HK-2 (cell line): ENCODE measurements at regions not wholly inside any gene's neighbourhood (a gene's known extent, or its start where the extent isn't known, plus 50 kb on each side); places are given as distances from the start of the nearest gene placed in this dataset.

Experiments
- DNase-seq: peaks from one replicate; pipeline ENCODE4 v3.0.0-alpha.2; 2018; ENCODE audit not compliant: unreplicated experiment

DNA sequence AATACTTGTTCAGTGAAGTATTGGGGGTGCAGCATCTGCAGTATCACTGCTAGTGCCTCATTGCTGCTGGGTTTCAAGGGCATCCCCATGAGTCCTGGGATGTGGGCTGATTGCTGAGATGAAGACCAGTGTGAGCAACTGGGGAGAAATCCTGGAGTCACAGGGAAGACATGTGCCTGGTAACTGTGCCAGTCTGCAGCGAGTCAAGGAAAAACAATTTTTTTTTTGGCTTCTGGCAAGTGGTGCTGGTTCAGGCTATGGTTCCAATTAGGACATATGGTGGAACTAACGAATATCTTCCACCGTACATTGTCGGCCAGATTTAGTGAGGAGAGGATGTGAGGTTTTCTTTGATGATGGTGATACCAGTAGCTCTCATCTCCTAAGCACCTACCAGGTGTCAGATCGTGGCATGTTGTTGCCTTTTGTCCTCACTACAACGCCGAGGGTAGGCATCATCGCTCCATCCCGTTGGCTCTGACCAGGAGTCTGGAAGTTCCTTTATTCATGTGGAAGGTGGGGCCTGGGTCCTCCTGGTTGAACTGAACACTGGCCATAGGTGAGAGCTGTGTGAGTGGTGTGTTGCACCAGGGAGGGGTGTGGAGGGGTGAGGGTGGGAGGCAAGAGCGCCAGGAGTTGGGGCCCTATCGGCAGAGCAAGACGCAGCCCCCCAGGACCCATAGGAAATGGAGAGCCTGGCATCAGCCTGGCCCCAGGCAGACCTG lies 118.0 kb upstream of the HS6ST1 start:
- no peak for DNase-seq

DNA sequence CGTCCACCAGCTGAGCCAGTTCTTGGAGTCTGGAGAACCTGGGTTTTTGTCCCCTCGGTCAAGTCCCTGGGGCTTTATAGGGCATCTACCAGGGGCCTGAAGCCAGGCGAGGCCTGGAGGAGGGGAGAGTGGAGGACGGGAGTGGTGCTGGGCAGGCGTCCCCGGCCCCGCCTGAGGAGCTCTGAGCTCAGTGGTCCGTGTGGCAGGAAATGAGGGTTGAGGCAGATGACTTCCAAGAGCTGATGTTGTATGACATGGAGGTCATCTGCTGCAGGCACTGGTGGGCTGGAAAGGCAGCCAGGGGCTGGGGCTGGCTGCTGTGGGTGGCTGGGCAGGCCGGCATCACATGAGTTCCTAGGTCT lies 118.5 kb upstream of the HS6ST1 start:
- no peak for DNase-seq

DNA sequence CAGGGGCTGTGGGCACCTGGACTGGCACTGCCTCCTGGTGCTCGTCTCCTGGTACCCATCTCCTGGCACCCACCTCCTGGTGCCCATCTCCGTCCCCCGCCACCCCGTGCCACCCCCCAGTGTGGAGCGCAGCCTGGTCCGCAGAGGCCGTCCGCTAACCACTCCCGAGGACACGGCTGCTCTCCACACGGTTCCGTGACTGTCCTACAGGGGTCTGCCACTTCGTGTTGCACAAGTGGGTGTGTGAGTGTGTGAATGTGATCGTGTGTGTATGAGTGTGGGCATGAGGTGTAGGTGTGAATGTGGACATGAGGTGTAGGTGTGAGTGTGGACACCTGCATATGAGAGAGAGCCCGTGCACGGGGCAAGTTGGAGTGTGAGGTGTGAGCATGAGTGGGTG lies 119.4 kb upstream of the HS6ST1 start:
- no peak for DNase-seq

DNA sequence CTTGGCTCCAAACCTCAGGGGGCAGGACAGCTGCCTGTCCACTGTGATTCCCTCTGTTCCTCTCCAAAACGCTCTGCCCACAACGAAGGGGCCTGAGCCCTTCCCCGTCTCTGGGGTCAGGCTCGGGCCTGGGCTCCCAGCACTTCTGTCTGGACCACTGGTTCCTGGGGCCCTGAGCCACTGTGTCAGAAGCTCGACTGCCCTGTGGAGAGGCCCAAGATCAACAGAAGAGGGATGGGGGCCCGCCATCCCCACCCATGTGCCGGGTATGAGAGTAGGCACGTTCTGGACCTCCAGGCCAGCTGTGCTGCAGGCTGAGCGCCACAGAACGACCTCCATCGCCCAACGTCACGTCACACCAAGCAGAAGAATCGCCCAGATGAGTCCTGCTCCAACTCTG lies 119.9 kb upstream of the HS6ST1 start:
- no peak for DNase-seq

DNA sequence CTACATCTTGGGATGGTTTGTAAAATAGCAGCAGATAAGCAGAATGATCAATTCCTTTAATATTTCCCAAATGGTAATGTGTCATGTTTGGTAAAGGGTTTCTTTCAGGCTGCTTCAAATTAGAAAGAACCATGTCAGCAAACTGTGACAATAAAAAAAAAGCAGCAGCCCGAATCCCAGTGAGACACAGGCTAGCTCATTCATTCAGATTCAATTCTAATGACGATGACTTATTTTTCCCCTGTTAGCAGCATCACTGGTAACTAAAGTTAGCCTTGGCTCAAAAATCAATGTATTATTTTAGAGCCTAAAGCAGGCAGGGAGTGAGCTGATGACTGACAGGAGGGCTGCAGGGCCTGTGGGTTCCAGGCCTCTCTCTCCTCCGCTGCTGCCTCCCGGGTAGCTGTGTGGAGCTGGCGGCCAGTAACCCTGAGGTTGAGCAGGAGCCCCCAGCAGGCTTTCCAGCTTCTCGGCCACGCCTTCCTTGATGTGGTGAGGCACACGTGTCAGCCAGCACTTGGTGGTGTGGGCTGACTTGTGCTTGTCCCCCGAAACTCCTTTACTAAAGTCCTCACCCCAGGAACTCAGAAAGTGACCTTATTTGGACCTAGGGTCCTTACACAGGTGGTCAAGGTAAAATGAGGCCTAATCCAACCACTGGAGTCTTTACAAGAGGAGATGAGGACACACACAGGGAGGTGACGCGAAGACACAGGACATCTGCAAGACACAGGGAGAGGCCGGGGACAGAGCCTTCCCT lies 120.5 kb upstream of the HS6ST1 start:
- no peak for DNase-seq

DNA sequence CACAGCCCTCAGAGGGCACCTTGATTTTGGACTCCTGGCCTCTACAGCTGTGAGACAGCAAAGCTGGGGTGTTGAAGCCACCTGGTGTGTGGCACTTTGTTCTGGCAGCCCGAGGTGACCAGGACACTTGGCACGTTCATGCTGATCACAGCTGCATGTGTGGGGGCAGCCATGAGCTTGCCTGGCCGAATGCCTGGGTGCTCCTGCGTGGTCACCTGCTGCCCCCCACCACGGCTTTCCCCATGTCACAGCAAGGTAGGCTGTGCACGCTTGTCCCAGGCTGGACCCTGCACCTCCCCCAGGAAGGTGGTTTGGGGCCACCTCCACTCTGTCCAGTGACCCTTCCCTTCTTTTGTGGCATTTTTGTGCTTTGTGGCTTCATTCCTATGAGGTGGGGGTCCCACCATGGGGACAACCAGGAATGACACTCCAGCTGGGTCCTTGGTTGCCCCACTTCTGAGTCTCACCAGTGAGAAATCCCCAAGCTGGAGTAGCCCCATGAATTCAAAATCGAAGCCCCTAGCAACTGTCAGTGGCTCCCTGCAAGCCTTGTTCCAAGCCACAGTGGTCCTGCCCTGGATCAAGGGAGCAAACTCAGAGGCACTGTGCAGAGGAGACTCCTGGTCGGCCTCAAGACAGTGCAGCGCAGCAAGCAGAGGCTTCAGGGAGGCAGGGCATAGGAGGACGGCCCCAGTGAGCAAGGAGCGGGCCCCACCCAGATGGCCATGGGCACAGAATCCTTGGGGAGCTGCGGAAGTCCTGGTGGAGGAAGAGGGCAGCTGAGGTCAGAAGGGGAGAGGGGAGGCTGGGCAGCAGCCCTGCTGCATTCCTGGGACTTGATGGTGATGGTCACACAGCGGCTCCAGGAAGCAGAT lies 121.4 kb upstream of the HS6ST1 start:
- DNase-seq: no peak

DNA sequence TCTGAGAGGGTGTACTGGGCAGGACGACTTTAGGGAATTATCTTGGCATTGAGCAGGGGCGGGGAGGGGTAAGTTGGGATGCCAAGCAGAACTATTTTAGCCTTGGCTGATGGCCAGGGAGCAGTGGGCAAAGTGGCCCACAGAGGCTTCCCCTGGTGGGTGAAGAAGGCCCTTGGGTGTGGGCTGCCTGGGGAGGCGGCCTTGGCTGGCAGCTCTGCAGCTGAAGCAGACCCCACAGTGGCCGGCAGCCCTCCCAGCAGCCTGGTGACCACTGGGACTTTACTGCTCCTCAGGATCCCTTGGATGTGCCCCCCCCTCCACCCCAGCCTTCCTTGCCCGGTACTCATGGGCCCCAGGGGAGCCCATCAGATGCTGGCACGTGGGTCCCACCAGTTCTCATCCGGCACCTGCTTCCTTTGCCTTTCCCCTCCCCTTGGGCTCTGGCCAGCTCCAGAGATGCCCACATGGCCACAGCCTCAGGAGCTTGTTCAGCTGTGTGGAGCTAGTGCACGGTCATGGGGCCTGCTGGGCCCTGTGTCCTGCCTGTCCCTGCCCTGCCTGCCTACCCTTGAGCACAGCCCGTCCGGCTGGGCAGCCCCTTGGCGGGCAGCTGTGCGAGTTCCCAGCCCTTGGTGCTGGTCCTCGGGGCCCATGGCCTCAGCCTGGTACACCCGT lies 122.1 kb upstream of the HS6ST1 start:
- no peak for DNase-seq

DNA sequence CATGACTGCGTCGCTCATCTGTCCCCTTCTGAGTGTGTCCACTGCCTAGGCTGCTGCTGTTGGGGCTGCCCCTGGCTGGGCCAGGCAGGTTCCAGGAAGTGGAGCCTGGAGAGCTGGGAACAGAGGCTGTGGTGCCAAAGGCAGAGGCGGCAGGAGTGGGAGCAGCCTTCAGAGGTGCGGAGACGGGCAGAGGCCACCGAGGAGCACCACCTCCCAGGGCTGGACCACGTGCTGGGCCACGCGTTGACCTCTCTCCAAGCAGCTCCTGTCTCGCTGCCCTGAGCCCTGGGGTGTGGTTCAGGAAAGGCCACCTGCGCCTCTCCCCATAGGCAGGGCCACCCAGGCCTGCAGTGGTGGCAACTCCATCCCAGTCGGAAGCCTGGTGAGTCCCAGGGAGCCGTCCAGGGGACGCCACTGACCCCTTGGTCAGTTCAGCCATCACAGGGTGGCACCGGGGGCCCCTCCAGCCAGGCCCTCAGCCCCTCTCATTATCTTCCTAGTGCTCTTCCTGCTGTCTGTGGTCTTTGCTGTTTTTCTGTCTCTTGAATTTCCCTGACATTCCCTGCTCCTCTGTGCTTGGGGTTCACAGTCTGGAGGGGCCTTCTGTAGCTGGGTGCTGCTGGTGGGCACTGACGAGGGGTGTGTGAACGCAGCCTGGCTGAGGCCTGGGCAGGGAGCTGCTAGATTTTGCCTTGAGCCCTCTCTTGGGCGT lies 122.8 kb upstream of the HS6ST1 start:
- no peak for DNase-seq

DNA sequence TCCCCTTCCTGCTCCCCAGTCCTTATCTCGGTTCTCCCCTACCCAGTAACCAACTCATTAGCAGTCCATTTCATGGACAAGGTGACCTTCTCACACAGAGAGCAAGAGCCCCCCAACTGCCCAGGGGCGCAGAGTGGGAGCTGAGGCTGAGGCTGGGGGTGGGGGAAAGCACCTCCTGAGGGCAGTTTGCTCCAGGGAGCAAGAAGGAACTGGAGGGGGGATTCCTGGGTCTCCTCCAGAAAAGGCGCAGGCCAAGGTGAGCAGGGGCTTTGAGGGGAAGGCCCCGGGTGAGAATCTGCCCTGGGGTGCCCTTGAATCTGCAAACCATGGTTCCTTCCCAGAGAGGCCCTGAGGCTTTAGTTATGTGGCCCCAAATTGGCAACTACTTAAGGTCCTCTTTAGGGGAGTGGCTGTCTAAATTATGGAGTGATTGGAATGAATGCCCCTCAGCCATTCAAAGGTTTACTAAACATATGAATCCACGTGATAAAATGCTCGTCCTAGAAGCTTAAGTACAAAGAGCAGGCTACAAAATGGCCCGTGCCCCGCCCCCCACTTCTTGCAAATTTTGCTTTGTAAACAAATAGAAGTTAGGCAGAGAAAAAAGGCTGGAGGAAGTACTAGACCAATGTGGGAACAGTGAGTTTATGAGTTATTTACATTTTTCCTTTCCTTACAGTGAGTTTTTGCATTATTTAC lies 123.5 kb upstream of the HS6ST1 start:
- DNase-seq: no peak

DNA sequence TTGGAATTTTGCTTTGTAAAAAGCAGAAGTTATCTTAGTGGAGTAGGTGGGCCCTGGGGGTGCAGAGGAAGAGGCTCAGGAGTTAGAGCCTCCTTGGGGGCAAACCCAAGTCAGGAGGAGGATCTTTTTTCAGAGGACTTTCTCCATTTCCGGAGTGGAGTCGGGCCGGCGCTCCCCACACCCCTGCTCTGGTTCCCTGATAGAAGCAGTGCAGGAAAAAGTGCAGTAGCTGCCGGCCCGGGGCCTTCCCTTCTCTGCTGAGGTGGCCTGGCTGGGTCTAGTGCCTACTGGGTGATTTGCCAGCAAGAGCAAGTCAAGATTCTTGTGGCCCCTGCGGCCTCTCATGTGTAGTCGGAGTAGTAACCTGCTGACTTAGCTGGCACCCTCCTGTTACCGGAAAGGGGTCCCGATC lies 124.2 kb upstream of the HS6ST1 start:
- no peak for DNase-seq

DNA sequence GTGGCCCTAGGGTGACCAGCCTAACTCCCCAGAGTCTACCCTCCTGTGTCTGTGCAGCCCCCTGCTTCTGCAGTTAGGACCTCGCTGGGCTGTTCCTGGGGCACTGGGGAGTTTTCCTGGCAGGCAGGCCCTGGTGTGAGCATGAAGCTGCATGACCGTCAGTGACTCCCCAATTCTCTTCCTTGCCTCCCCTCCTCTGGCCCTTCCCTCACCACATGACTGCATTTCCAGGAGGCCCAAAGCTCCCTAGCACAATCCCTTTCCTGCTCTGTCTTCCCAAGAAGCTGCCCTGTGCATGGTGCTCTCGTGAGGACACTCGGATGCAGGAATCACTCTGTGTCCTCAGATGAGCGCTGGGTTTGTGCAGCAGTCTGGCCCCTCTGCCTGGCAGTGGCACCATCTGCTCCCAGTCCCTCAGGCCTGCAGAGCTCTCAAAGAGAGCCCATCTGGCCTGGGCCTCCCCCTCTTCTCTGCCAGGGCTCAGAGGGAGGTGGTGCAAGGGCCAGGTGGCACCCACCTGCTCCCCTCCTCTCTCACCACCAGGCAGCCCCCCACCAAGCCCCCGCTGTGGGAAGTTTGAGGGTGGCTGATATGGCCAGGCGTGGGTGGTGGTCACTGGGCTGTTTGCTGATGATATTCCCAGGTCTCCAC lies 125.6 kb upstream of the HS6ST1 start:
- DNase-seq: no peak

DNA sequence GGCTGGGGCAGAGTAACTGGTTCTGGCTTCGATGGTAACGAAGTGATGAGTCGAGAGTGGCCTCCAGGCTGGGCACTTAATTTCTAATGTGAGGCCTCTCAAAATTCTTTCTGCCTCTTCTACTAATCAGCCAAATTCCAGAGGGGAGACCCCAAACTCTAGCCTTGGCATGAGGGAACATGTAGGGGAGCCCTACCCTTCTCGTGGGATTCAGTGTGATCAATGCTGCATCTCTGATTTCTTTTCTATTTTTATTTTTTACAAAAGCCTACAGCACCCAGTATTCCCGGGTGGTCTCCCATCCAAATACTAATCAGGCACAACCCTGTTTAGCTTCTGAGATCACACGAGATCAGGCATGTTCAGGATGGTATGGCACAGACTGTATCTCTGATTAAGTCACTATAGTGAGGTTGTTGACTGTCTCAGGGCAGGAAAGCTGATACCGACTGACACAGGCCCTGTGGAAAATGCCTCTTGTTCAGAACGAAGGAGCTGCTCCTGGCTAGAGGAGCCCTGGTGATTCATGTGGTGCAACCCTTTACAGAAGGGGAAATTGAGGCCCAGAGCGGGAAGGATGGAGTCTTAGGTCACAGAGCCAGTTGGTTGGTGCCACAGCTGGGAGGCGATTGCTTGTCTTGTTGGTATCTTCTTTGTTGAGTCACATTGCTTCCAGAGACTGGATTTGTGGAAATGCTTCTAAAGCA lies 126.3 kb upstream of the HS6ST1 start:
- DNase-seq: no peak

DNA sequence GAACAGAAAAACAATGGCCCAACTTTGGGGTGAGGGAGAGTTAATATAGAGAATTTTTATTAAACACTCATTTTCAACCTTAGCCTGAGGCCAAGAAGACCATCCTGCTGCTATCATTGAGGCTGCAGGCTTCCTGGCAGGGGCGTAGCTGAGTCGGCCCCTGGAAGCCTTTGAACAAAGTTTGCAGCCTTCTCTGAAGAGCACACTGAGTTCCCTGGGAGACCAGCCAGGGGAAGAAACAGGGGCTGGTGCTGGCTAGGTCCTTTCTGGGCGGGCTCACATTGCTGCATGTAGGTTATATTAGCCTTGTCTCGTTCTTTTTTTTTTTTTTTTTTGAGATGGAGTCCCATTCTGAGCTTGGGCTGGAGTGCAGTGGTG lies 126.8 kb upstream of the HS6ST1 start:
- no peak for DNase-seq

DNA sequence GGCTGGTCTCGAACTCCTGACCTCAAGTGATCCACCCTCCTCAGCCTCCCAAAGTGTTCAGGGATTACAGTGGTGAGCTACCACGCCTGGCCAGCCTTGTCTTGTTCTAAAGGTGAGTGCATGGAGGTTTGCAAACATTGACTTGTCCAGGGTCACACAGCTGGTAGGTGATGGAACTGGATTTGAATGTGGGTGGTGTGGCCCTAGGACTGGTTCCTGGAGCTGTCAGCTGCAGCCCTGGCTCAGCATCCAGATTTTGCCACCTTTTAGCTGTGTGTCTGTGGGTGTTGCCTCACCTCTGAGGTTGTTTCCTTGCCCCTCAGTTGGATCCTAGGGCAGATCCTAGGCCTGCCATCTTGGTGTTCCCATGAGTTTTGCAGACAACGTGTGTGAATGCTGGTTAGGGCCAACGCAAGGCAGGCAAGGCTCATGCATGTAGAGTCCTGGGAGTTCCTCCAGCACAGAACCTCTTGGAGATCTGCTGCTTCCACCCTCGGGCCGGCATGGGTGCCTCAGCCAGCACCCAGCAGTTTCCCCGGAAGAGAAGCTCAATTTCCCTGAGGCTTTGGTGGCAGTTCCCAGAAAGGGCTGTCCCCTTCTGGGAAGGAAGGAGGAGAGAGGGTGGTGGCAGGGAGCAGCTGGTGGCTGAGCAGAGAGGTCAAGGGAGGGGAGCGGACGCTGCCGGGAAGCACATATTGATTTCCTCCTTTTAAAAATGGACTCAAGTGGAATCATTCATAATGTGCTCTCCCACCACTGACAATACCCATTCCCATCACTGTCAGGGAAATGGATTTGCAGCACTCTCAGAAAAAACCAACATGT lies 127.6 kb upstream of the HS6ST1 start:
- DNase-seq: no peak

DNA sequence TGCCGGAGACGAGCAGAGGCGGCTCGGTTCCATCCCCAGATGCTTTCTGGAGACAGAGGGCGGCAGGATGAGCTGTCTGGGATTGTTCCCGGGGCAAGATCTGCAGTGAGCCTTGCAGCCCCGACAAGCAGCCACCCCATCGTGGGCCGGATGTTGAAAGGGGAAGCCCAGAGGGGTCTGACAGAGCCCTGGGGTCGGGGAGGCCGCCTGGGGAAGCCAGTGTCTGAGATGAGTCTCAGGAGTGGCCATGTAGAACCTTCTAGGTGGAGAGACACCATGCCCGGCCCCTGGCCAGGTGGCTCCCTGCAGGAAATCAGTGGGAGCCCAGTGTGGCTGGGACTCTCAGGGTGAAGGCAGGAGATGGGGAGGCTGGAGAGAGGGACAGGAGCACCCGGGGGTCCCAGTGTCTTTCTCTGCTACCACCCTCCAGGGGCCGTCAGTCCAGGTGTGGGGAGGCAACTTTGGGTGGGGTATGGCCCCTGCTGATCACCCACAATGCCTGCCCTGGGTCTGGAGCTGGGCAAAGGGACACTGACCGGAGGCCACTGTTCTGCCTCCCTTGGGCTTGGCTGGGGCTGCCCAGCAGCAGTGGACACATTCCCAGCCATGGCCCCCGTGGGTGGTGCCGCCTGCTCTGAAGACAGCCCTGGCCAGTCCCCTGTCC lies 128.3 kb upstream of the HS6ST1 start:
- no peak for DNase-seq

DNA sequence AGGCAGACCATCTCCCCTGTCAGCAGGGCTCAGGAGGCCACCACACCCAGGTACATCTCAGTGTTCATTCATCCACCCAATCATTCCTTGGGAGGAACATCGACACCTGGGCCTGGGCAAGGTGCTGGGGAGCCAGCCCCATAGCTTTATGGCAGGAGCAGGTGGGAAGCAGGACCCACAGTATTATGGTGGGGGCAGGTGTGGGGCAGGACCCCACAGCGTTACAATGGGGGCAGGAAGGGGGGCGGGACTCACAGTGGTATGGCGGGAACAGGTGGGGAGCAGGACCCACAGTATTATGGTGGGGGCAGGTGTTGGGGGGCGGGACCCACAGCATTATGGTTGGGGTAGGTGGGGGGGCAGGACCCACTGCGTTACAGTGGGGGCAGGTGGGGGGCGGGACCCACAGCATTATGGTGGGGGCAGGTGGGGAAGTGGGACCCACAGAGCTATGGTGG lies 128.9 kb upstream of the HS6ST1 start:
- no peak for DNase-seq

DNA sequence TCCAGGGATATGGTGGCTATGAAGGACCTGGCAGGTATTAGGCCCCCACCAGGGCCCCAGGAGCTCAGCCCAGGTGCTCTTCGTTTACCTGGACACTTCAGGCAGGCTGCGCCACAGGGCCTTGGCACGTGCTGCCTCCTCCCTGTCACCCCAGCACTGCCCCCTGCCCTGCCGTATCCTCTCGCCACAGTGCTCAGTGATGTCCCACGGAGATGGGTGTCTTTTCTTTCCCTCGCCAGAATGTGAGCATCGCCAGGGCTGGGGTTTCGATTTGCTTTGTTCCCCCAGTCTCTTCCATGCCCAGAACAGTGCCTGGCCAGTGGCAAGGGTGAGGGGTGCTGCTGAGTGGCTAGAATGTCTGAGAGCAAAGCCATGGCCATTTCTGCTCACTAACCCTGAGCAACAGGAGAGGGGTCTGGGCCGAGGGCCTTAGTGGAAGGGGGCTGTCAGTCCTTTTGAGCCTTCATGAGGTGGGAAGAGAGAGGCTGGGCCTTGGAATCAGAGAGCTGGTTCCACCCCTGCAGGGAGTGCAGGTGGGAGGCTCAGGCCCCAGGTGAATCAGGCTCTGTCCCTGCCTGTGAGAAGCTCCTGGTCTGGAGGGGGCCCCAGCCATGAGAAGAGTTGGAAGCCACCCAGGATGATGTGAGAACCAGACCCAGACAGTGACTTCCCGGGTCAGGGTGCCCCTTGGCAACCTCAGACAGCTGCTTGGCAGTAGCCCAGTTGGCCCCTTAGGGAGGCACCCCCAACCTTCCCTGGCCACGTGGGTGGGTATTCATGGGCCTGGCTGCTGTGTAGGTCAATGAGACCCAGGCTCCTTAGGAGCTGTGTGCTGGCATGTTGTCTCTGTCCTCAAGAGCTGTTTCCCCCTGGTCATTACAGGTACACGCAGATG lies 129.9 kb upstream of the HS6ST1 start:
- no peak for DNase-seq
